ENCODE measurements at regions not wholly inside any gene's neighbourhood (a gene's known extent, or its start where the extent isn't known, plus 50 kb on each side); places are given as distances from the start of the nearest gene placed in this dataset.

- Histone ChIP-seq H3K27me3 (ENCODE audit: control insufficient read depth, insufficient read depth, low read length) (no peaks in the 10 kb centered on the region), H3K4me1 (ENCODE audit: control insufficient read depth, insufficient read depth, low read length) (no peaks in the 10 kb centered on the region), H3K4me3 (ENCODE audit: low read length) (no peak overlapping the region), H3K9me3 (ENCODE audit: control insufficient read depth, insufficient read depth, low read length) (no peaks in the 10 kb centered on the region), H3K27ac (ENCODE audit: low read length) (no peak overlapping the region), H3K36me3 (ENCODE audit: control insufficient read depth, insufficient read depth, low read length) (no peaks in the 10 kb centered on the region)
- no peak overlapping the region for H3K4me3 Mint-ChIP-seq
- ATAC-seq (no peak), DNase-seq (no peak)
- H3K9me3 Mint-ChIP-seq, result peaks cover 2 to 6% of the 10 kb centered on the region in 2 donors
- no peaks in the 10 kb centered on the region for H3K27me3 Mint-ChIP-seq (ENCODE audit: low read depth in 2 of 2)
- no peak overlapping the region for H3K27ac Mint-ChIP-seq
- intact Hi-C loops (cut with micrococcal nuclease), result no loop called here
- H3K36me3 Mint-ChIP-seq, result no peaks in the 10 kb centered on the region
- TF ChIP-seq, protein P1, sequence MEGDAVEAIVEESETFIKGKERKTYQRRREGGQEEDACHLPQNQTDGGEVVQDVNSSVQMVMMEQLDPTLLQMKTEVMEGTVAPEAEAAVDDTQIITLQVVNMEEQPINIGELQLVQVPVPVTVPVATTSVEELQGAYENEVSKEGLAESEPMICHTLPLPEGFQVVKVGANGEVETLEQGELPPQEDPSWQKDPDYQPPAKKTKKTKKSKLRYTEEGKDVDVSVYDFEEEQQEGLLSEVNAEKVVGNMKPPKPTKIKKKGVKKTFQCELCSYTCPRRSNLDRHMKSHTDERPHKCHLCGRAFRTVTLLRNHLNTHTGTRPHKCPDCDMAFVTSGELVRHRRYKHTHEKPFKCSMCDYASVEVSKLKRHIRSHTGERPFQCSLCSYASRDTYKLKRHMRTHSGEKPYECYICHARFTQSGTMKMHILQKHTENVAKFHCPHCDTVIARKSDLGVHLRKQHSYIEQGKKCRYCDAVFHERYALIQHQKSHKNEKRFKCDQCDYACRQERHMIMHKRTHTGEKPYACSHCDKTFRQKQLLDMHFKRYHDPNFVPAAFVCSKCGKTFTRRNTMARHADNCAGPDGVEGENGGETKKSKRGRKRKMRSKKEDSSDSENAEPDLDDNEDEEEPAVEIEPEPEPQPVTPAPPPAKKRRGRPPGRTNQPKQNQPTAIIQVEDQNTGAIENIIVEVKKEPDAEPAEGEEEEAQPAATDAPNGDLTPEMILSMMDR (IDR thresholded peaks at IDR 0.05), result no peak
- 67% methylated on average over 1 of the region's 1 CpG for WGBS (ENCODE audit: insufficient coverage)
- no peaks in the 10 kb centered on the region for H3K4me1 Mint-ChIP-seq
Measured at GRCh38 chr11:92324890-92325289, 100.3 kb downstream of the FAT3 start.

- peaks cover 2 to 6% of the 10 kb centered on the region in 2 donors for H3K9me3 Mint-ChIP-seq
- Histone ChIP-seq H3K4me3 (ENCODE audit: low read length) (no peak overlapping the region), H3K27ac (ENCODE audit: low read length) (no peak overlapping the region), H3K36me3 (ENCODE audit: control insufficient read depth, insufficient read depth, low read length) (no peaks in the 10 kb centered on the region), H3K9me3 (ENCODE audit: control insufficient read depth, insufficient read depth, low read length) (no peaks in the 10 kb centered on the region), H3K4me1 (ENCODE audit: control insufficient read depth, insufficient read depth, low read length) (no peaks in the 10 kb centered on the region), H3K27me3 (ENCODE audit: control insufficient read depth, insufficient read depth, low read length) (no peaks in the 10 kb centered on the region)
- no peaks in the 10 kb centered on the region for H3K27me3 Mint-ChIP-seq (ENCODE audit: low read depth in 2 of 2)
- H3K36me3 Mint-ChIP-seq, result no peaks in the 10 kb centered on the region
- intact Hi-C loops (cut with micrococcal nuclease), result no loop called here
- DNase-seq, result no peak
- 78% methylated on average over 3 of the region's 3 CpGs for WGBS (ENCODE audit: insufficient coverage)
- TF ChIP-seq, protein P1 (IDR thresholded peaks at IDR 0.05), result no peak
- H3K27ac Mint-ChIP-seq, result no peak overlapping the region
- no peaks in the 10 kb centered on the region for H3K4me1 Mint-ChIP-seq
- no peak overlapping the region for H3K4me3 Mint-ChIP-seq
- no peak for ATAC-seq
Measured at GRCh38 chr11:92325416-92325815, 100.8 kb downstream of the FAT3 start.

DNA sequence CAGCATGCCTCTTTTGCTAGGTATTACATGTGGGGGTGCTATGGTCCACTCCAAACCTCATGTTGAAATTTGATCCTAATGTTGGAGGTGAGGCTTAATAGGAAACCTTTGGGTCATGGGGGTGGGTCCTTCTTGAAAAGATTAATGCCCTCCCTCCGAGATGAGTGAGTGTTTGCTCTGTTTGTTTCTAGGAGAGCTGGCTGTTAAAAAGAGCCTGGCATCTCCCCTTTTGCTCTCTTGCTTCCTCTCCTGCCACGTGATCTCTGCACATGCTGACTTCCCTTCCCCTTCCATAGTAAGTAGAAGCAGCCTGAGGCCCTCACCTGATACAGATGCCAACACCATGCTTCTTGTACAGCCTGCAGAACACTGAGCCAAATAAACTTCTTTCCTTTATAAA lies 104.5 kb downstream of the FAT3 start:
- Histone ChIP-seq H3K36me3 (ENCODE audit: control insufficient read depth, insufficient read depth, low read length) (no peaks in the 10 kb centered on the region), H3K27ac (ENCODE audit: low read length) (no peak overlapping the region), H3K4me3 (ENCODE audit: low read length) (no peak overlapping the region), H3K4me1 (ENCODE audit: control insufficient read depth, insufficient read depth, low read length) (no peaks in the 10 kb centered on the region), H3K27me3 (ENCODE audit: control insufficient read depth, insufficient read depth, low read length) (no peaks in the 10 kb centered on the region), H3K9me3 (ENCODE audit: control insufficient read depth, insufficient read depth, low read length) (no peaks in the 10 kb centered on the region)
- H3K27ac Mint-ChIP-seq, result no peak overlapping the region
- intact Hi-C loops (cut with micrococcal nuclease), result no loop called here
- H3K36me3 Mint-ChIP-seq, result no peaks in the 10 kb centered on the region
- no peak overlapping the region for H3K4me3 Mint-ChIP-seq
- WGBS (ENCODE audit: insufficient coverage), result 39% methylated on average over 2 of the region's 2 CpGs
- DNase-seq (no peak), ATAC-seq (no peak)
- peaks cover 2 to 4% of the 10 kb centered on the region in 2 donors for H3K9me3 Mint-ChIP-seq
- no peaks in the 10 kb centered on the region for H3K4me1 Mint-ChIP-seq
- no peaks in the 10 kb centered on the region for H3K27me3 Mint-ChIP-seq (ENCODE audit: low read depth in 2 of 2)
- TF ChIP-seq, protein P1 (IDR thresholded peaks at IDR 0.05), result no peak

DNA sequence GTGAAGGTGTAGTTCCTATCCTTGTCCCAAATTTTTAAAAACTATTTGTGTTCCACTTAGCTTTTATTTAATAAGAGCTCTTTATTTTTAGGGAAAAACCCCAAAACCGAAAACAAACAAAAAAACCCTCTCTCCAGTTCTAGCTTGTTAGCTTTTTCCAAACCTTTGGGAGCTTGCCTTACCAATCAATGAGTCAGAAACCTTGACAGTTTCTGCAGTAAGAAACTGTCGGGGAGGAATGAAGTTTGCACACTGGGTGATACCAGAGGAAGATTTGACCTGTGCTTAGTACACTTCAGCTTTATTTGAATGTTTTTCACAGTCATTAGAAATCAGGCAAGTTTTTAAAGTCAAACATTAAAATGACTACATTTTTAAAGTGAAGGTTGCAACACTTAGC lies 105.0 kb downstream of the FAT3 start:
- no peaks in the 10 kb centered on the region for H3K4me1 ChIP-seq (ENCODE audit: control insufficient read depth, insufficient read depth, low read length)
- intact Hi-C loops (cut with micrococcal nuclease), result no loop called here
- H3K36me3 ChIP-seq (ENCODE audit: control insufficient read depth, insufficient read depth, low read length), result no peaks in the 10 kb centered on the region
- Mint-ChIP-seq H3K4me1 (no peaks in the 10 kb centered on the region), H3K36me3 (no peaks in the 10 kb centered on the region), H3K4me3 (no peak overlapping the region), H3K9me3 (peaks cover 0 to 2% of the 10 kb centered on the region in 2 donors), H3K27me3 (ENCODE audit: low read depth in 2 of 2) (no peaks in the 10 kb centered on the region), H3K27ac (no peak overlapping the region)
- ATAC-seq (no peak), DNase-seq (no peak)
- no peaks in the 10 kb centered on the region for H3K9me3 ChIP-seq (ENCODE audit: control insufficient read depth, insufficient read depth, low read length)
- no peaks in the 10 kb centered on the region for H3K27me3 ChIP-seq (ENCODE audit: control insufficient read depth, insufficient read depth, low read length)
- H3K27ac ChIP-seq (ENCODE audit: low read length), result no peak overlapping the region
- WGBS (ENCODE audit: insufficient coverage), result 75% methylated on average over 2 of the region's 2 CpGs
- TF ChIP-seq, protein P1 (IDR thresholded peaks at IDR 0.05), result no peak
- no peak overlapping the region for H3K4me3 ChIP-seq (ENCODE audit: low read length)
